ENCODE measurements at regions not wholly inside any gene's neighbourhood (a gene's known extent, or its start where the extent isn't known, plus 50 kb on each side); places are given as distances from the start of the nearest gene placed in this dataset.

DNA sequence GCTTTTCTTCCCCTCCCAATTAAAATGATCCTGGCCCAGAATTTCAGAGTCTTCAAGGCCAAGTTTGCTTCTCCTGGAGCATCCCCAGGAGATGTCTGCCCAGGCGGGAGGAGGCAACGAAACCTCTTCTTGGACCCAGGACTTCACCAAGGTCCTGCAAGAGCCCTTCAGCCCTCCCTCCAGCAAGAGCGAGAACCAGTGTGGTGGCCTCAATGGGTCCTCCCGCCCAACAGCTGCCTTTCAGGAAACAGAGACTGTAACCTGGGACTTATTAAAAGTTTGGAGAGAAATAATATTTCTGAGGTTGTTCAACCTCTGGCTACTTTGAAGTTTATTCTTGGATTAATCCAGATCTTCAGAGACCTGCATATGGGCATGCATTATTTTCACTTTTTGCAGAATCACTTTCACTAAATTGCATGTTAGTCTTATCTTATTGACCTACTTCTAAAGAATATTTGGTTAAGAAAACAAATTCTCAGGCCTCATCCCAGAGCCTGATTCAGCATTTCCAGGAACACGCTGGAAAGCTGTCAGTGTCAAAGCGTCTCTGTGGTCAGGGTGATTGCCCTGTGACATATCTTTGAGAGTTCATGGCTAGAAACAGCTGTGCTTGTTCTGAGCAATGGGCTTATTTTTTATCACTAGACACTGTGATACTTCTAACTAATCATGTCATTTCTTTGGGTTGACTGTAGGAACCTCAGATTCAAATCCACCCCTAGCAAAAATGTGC lies 66.0 kb upstream of the CLDN14 start:
- TF ChIP-seq, protein P1, sequence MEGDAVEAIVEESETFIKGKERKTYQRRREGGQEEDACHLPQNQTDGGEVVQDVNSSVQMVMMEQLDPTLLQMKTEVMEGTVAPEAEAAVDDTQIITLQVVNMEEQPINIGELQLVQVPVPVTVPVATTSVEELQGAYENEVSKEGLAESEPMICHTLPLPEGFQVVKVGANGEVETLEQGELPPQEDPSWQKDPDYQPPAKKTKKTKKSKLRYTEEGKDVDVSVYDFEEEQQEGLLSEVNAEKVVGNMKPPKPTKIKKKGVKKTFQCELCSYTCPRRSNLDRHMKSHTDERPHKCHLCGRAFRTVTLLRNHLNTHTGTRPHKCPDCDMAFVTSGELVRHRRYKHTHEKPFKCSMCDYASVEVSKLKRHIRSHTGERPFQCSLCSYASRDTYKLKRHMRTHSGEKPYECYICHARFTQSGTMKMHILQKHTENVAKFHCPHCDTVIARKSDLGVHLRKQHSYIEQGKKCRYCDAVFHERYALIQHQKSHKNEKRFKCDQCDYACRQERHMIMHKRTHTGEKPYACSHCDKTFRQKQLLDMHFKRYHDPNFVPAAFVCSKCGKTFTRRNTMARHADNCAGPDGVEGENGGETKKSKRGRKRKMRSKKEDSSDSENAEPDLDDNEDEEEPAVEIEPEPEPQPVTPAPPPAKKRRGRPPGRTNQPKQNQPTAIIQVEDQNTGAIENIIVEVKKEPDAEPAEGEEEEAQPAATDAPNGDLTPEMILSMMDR (IDR thresholded peaks at IDR 0.05): no peak
- TF ChIP-seq POLR2A (IDR thresholded peaks at IDR 0.05): no peak

Data from thyroid gland (tissue), 4 donors.